ENCODE measurements at regions not wholly inside any gene's neighbourhood (a gene's known extent, or its start where the extent isn't known, plus 50 kb on each side); places are given as distances from the start of the nearest gene placed in this dataset.
"Not testable (repeated sequence)": the region's sequence is repeated elsewhere in the genome, so short reads cannot be mapped to it uniquely, and the experiment has no call there.

- in situ Hi-C loops (cut with HindIII; ENCODE audit: low pct_unique_long_range_greater_than_20kb, low sequenced_read_pairs), result no loop called here
- no peak for DNase-seq (ENCODE audit: low read depth, low spot score)
Measured at GRCh38 chr13:27360562-27360961, 63.9 kb upstream of the GTF3A start.

- in situ Hi-C loops (cut with HindIII; ENCODE audit: low pct_unique_long_range_greater_than_20kb, low sequenced_read_pairs), result no loop called here
- DNase-seq (ENCODE audit: low read depth, low spot score), result peak; percentile 84
Measured at GRCh38 chr13:27362064-27362751, 62.2 kb upstream of the GTF3A start.

GRCh38 chr13:27363637-27364036 lies 60.8 kb upstream of the GTF3A start:
- DNase-seq (ENCODE audit: low read depth, low spot score); in situ Hi-C loops (cut with HindIII; ENCODE audit: low pct_unique_long_range_greater_than_20kb, low sequenced_read_pairs): not testable (repeated sequence)

- in situ Hi-C loops (cut with HindIII; ENCODE audit: low pct_unique_long_range_greater_than_20kb, low sequenced_read_pairs), result no loop called here
- DNase-seq (ENCODE audit: low read depth, low spot score), result no peak
Measured at GRCh38 chr13:27367570-27367969, 56.8 kb upstream of the GTF3A start.

GRCh38 chr13:27370305-27370872 lies 54.0 kb upstream of the GTF3A start:
- DNase-seq (ENCODE audit: low read depth, low spot score), result no peak
- in situ Hi-C loops (cut with HindIII; ENCODE audit: low pct_unique_long_range_greater_than_20kb, low sequenced_read_pairs), result no loop called here

GRCh38 chr13:27371932-27372331 lies 52.5 kb upstream of the GTF3A start:
- in situ Hi-C loops (cut with HindIII; ENCODE audit: low pct_unique_long_range_greater_than_20kb, low sequenced_read_pairs), result no loop called here
- no peak for DNase-seq (ENCODE audit: low read depth, low spot score)

GRCh38 chr13:27372896-27373295 lies 51.5 kb upstream of the GTF3A start:
- DNase-seq (ENCODE audit: low read depth, low spot score), result peak; percentile 32
- in situ Hi-C loops (cut with HindIII; ENCODE audit: low pct_unique_long_range_greater_than_20kb, low sequenced_read_pairs), result no loop called here

- in situ Hi-C loops (cut with HindIII; ENCODE audit: low pct_unique_long_range_greater_than_20kb, low sequenced_read_pairs), result no loop called here
- no peak for DNase-seq (ENCODE audit: low read depth, low spot score)
Measured at GRCh38 chr13:27374126-27374613, 50.2 kb upstream of the GTF3A start.

Small RNA genes lying in the stretch of these regions (small RNA-seq; reads per million reads assigned to genes)
- gene RNU6-70P, result 0 to 0.10 reads per million in 2 experiments

All from SK-MEL-5 (cell line).